K562 (cell line): ENCODE measurements at regions not wholly inside any gene's neighbourhood (a gene's known extent, or its start where the extent isn't known, plus 50 kb on each side); places are given as distances from the start of the nearest gene placed in this dataset.

Source experiments
- ATAC-seq: fragments of 200-7000 bp; cut with Tn5 transposase; 3 replicates; pipeline ENCODE4 v1.9.1; 2020; ENCODE audit warnings: moderate library complexity
- BruUV-seq: library from RNA; stranded (reverse); fragments of 400-500 nt; replicated peaks from 2 replicates; lab custom pipeline; 2021; lab: Mats Ljungman, UMichigan
- CTCF ChIA-PET: fragments of 300-600 bp; formaldehyde crosslinking; extraction: SDS; loops from one replicate; lab custom pipeline; 2021; ENCODE audit warnings: low intra/inter-chr PET ratio; lab: Yijun Ruan, JAX
- POLR2A ChIA-PET: fragments of 300-600, 350-650 bp; sonication (Branson Sonifier 250); formaldehyde crosslinking; extraction: SDS; loops from one replicate; lab custom pipeline; 2021; ENCODE audit warnings: antibody characterized with exemption, inconsistent platforms; lab: Yijun Ruan, JAX
- DNase-seq, 4 experiments: peaks; one replicate each; pipeline versions ENCODE4 v3.0.0 to v3.0.0-alpha.2; 2011 to 2018; ENCODE audit warnings: low spot score in 3 of 4, mixed read lengths in 3 of 4; ENCODE audit errors: extremely low read depth in 1 of 4
- FAIRE-seq: peaks from 2 replicates; lab custom pipeline; 2011; peaks lifted over from hg19 to GRCh38; lab: Jason Lieb, UNC
- H2AFZ ChIP-seq: 2 replicates; pipeline ENCODE4 v1.6.0; 2011; ENCODE audit warnings: low read depth, low read length, control low read depth, inconsistent platforms
- H3K27ac ChIP-seq: fragments of 200-600 bp; 3 replicates; pipeline ENCODE4 v1.8.0; 2011; ENCODE audit warnings: low read depth, mild to moderate bottlenecking, control low read depth, inconsistent platforms, low read length, moderate library complexity, mixed read lengths; ENCODE audit errors: extremely low read depth
- H3K27me3 ChIP-seq, 2 experiments: fragments of 300-600 bp in 1 of 2; 2 replicates in 1 of 2; 3 replicates in 1 of 2; pipeline versions ENCODE4 v1.6.0 to v1.8.0; 2011; ENCODE audit warnings: inconsistent platforms in 2 of 2, low read length in 2 of 2, mild to moderate bottlenecking in 1 of 2, mixed read lengths in 1 of 2, moderate library complexity in 1 of 2; ENCODE audit not compliant: control insufficient read depth in 2 of 2, insufficient read depth in 2 of 2
- H3K36me3 ChIP-seq: fragments of 300-600 bp; 3 replicates; pipeline ENCODE4 v1.8.0; 2011; ENCODE audit warnings: mild to moderate bottlenecking, low read length, inconsistent platforms; ENCODE audit not compliant: control insufficient read depth, insufficient read depth
- H3K4me1 ChIP-seq, 2 experiments: fragments of 200-600 bp in 1 of 2; replicated peaks in 1 of 2; 2 replicates in 1 of 2; 3 replicates in 1 of 2; pipeline versions ENCODE4 v1.5.1 to v1.8.0; 2011; ENCODE audit warnings: inconsistent platforms in 2 of 2, low read length in 2 of 2, mild to moderate bottlenecking in 1 of 2, mixed read lengths in 1 of 2, moderate library complexity in 1 of 2; ENCODE audit not compliant: control insufficient read depth in 2 of 2, insufficient read depth in 2 of 2
- H3K4me2 ChIP-seq: 2 replicates; pipeline ENCODE4 v1.6.1; 2011; ENCODE audit warnings: low read length, control low read depth, inconsistent platforms, mixed read lengths; ENCODE audit not compliant: insufficient read depth
- H3K4me3 ChIP-seq: fragments of 200-600 bp; sonication (generic), shearing (Covaris generic); 2 replicates; pipeline ENCODE4 v1.5.1; 2016; ENCODE audit warnings: control low read depth, inconsistent platforms
- H3K79me2 ChIP-seq: fragments of 200-600 bp; 3 replicates; pipeline ENCODE4 v1.8.0; 2011; ENCODE audit warnings: low read length, inconsistent platforms; ENCODE audit not compliant: control insufficient read depth, insufficient read depth
- H3K9ac ChIP-seq, 2 experiments: 2 replicates each; pipeline versions ENCODE4 v1.6.0 to v1.6.1; 2011; ENCODE audit warnings: low read depth in 2 of 2, low read length in 2 of 2, control low read depth in 1 of 2, inconsistent platforms in 1 of 2, mild to moderate bottlenecking in 1 of 2, mixed read lengths in 1 of 2; ENCODE audit not compliant: insufficient read depth in 1 of 2
- H3K9me1 ChIP-seq: one replicate; pipeline ENCODE4 v1.6.0; 2011; ENCODE audit warnings: inconsistent platforms, mild to moderate bottlenecking, low read length, moderate library complexity; ENCODE audit not compliant: control insufficient read depth, insufficient read depth
- H3K9me3 ChIP-seq: replicated peaks from 2 replicates; pipeline ENCODE4 v1.5.1; 2011; ENCODE audit warnings: low read depth, low read length, inconsistent platforms; ENCODE audit not compliant: control insufficient read depth, insufficient read depth
- H4K20me1 ChIP-seq: replicated peaks from 2 replicates; pipeline ENCODE4 v1.6.1; 2011; ENCODE audit warnings: low read length, inconsistent platforms, mixed read lengths; ENCODE audit not compliant: control insufficient read depth, insufficient read depth
- BRD9 ChIP-seq: fragments of 450-650 bp; IDR thresholded peaks from 2 replicates; pipeline ENCODE4 v1.6.1; 2018; ENCODE audit warnings: low read depth; ENCODE audit not compliant: partially characterized antibody
- HINFP ChIP-seq: fragments of 450-650 bp; conservative IDR thresholded peaks from 2 replicates; pipeline ENCODE4 v1.6.1; 2016; ENCODE audit warnings: missing genetic modification characterization, low read depth, mild to moderate bottlenecking, control low read depth, missing compliant biosample characterization
- HSF4 ChIP-seq: fragments of 250-450 bp; sonication (Bioruptor Pico); IDR thresholded peaks from 2 replicates; pipeline ENCODE4 v2.1.2; 2022; ENCODE audit warnings: mild to moderate bottlenecking, moderate library complexity, borderline replicate concordance
- JUN ChIP-seq, 2 experiments: sonication (generic) in 1 of 2; formaldehyde crosslinking in 1 of 2; IDR thresholded peaks; 2 replicates each; pipeline versions ENCODE4 v1.6.1 to v1.8.0; 2012 to 2022; ENCODE audit warnings: borderline replicate concordance in 2 of 2, mild to moderate bottlenecking in 2 of 2, improper control_type of control experiment in 1 of 2, low read depth in 1 of 2, low read length in 1 of 2, missing genetic modification reagents in 1 of 2
- MCM5 ChIP-seq: fragments of 450-650 bp; IDR thresholded peaks from 2 replicates; pipeline ENCODE4 v1.6.1; 2016; ENCODE audit warnings: low read depth
- MTA1 ChIP-seq: fragments of 450-650 bp; IDR thresholded peaks from 2 replicates; pipeline ENCODE4 v1.6.1; 2017; ENCODE audit warnings: borderline replicate concordance
- MTF1 ChIP-seq: fragments of 250-450 bp; sonication (Bioruptor Pico); IDR thresholded peaks from 2 replicates; pipeline ENCODE4 v1.9.0; 2021; ENCODE audit warnings: moderate library complexity, mild to moderate bottlenecking, inconsistent platforms, borderline replicate concordance
- NONO ChIP-seq, 2 experiments: fragments of 200-400 bp in 1 of 2; fragments of 450-650 bp in 1 of 2; formaldehyde crosslinking in 1 of 2; IDR thresholded peaks; 2 replicates each; pipeline ENCODE4 v1.6.1; 2017; ENCODE audit warnings: low read depth in 2 of 2, mild to moderate bottlenecking in 2 of 2, moderate library complexity in 2 of 2, low read length in 1 of 2
- POU5F1 ChIP-seq: fragments of 150-350 bp; IDR thresholded peaks from 2 replicates; pipeline ENCODE4 v1.6.1; 2014; ENCODE audit warnings: borderline replicate concordance, low read length, low read depth, mild to moderate bottlenecking; ENCODE audit not compliant: partially characterized antibody
- RBM15 ChIP-seq: fragments of 200-400 bp; formaldehyde crosslinking; IDR thresholded peaks from 2 replicates; pipeline ENCODE4 v1.6.1; 2018; ENCODE audit warnings: mild to moderate bottlenecking, low read length, moderate library complexity; ENCODE audit not compliant: insufficient read depth
- TAF9B ChIP-seq: fragments of 450-650 bp; IDR thresholded peaks from 2 replicates; pipeline ENCODE4 v1.6.1; 2018; ENCODE audit warnings: mild to moderate bottlenecking; ENCODE audit not compliant: partially characterized antibody
- THAP12 ChIP-seq: fragments of 250-450 bp; sonication (Bioruptor Pico); IDR thresholded peaks from 2 replicates; pipeline ENCODE4 v1.9.0; 2021; ENCODE audit warnings: mild to moderate bottlenecking, inconsistent platforms
- ZNF316 ChIP-seq: fragments of 450-650 bp; IDR thresholded peaks from 2 replicates; pipeline ENCODE4 v1.6.1; 2016
- ZNF785 ChIP-seq: fragments of 250-450 bp; sonication (Bioruptor Pico); IDR thresholded peaks from 2 replicates; pipeline ENCODE4 v1.4.0; 2020; ENCODE audit warnings: mild to moderate bottlenecking
- WGBS: fragments of 100-300 bp; shearing (Covaris generic); methylation state at CpG from one replicate; pipeline ENCODE4 v1.1.6; 2016; ENCODE audit warnings: low coverage, mixed read lengths; ENCODE audit not compliant: insufficient coverage; ENCODE audit errors: missing lambda C conversion rate; 5-methylcytosine and 5-hydroxymethylcytosine counted together
- in situ Hi-C: fragments of 300-500 bp; cut with MboI; formaldehyde crosslinking; loops from 4 replicates; pipeline ENCODE4 v1.15.0; 2018; ENCODE audit warnings: inconsistent platforms, mixed read lengths
- intact Hi-C: fragments of 100-400 bp; cut with micrococcal nuclease; formaldehyde crosslinking; loops from 2 replicates; pipeline ENCODE4 v1.14.2; 2022

GRCh38 chr6:77568570-77568969, 84.3 kb upstream of the MEI4 start:
- POLR2A ChIA-PET, result no interaction called here
- in situ Hi-C loops (no loop called here), intact Hi-C loops (no loop called here)
- Histone ChIP-seq H3K36me3 (no peaks in the 10 kb centered on the region), H2AFZ (no peak overlapping the region), H3K9ac (no peak overlapping the region), H3K27me3 (no peaks in the 10 kb centered on the region), H3K9me1 (no peaks in the 10 kb centered on the region), H3K9me3 (no peaks in the 10 kb centered on the region; the same call in 1 of the 2 replicates), H3K4me3 (no peak overlapping the region), H3K4me2 (no peak overlapping the region), H4K20me1 (no peaks in the 10 kb centered on the region), H3K79me2 (no peaks in the 10 kb centered on the region), H3K27ac (no peak overlapping the region), H3K4me1 (no peaks in the 10 kb centered on the region)
- CTCF ChIA-PET, result no interaction called here
- WGBS, result 0% methylated on average over 1 of the region's 1 CpG
- no TSS peak for BruUV-seq
- DNase-seq (no peak), FAIRE-seq (no peak), ATAC-seq (no peak)
- no peak for TF ChIP-seq JUN (IDR thresholded peaks at IDR 0.05; ENCODE audit: borderline replicate concordance, low read depth, low read length)
- no peak for TF ChIP-seq JUN (CRISPR knock-in tag; IDR thresholded peaks at IDR 0.05; ENCODE audit: borderline replicate concordance)
- no peak for TF ChIP-seq NONO (IDR thresholded peaks at IDR 0.05; ENCODE audit: low read depth in 2 of 2, low read length in 1 of 2)
- peak; percentile 33; the same call in 1 of the 2 replicates for TF ChIP-seq ZNF316
- no peak for TF ChIP-seq POU5F1
- no peak for TF ChIP-seq TAF9B
- TF ChIP-seq HSF4 (CRISPR knock-in tag), result no peak

GRCh38 chr6:77573843-77574242, 79.0 kb upstream of the MEI4 start:
- intact Hi-C loops, result no loop called here
- ATAC-seq (no peak), FAIRE-seq (no peak), DNase-seq (no peak)
- Histone ChIP-seq H3K4me1 (no peaks in the 10 kb centered on the region), H3K4me3 (no peak overlapping the region), H3K9me3 (no peaks in the 10 kb centered on the region), H3K27me3 (no peaks in the 10 kb centered on the region), H3K9ac (no peak overlapping the region), H2AFZ (no peak overlapping the region), H3K27ac (no peak overlapping the region), H3K79me2 (no peaks in the 10 kb centered on the region), H3K9me1 (no peaks in the 10 kb centered on the region), H3K4me2 (no peak overlapping the region), H3K36me3 (no peaks in the 10 kb centered on the region), H4K20me1 (no peaks in the 10 kb centered on the region)
- in situ Hi-C loops, result no loop called here
- POLR2A ChIA-PET, result no interaction called here
- BruUV-seq, result no TSS peak
- CTCF ChIA-PET, result no interaction called here
- 0% methylated on average over 2 of the region's 2 CpGs for WGBS
- TF ChIP-seq MCM5 (no peak), ZNF785 (CRISPR knock-in tag) (no peak), BRD9 (no peak), MTF1 (no peak), HINFP (tag) (no peak), THAP12 (CRISPR knock-in tag) (no peak), RBM15 (no peak), MTA1 (no peak)
